GM13977 (cell line): ENCODE measurements at regions not wholly inside any gene's neighbourhood (a gene's known extent, or its start where the extent isn't known, plus 50 kb on each side); places are given as distances from the start of the nearest gene placed in this dataset.

Experiments used
- DNase-seq: peaks from one replicate; pipeline ENCODE4 v3.0.0; 2012; ENCODE audit warnings: low spot score
- CTCF ChIP-seq: IDR thresholded peaks from 2 replicates; pipeline ENCODE4 v1.5.1; 2012; ENCODE audit warnings: mild to moderate bottlenecking, control low read depth; ENCODE audit not compliant: insufficient read depth; ENCODE audit errors: extremely low read depth, missing control alignments
- in situ Hi-C: fragments of 300-500 bp; cut with MboI; formaldehyde crosslinking; loops from one replicate; pipeline ENCODE4 v1.12.0; 2022; ENCODE audit warnings: low sequenced_read_pairs, low pct_unique_long_range_greater_than_20kb, mixed read lengths, inconsistent platforms; ENCODE audit not compliant: unreplicated experiment

- in situ Hi-C loops, result no loop called here
- no peak for DNase-seq
- no peak for TF ChIP-seq CTCF
These were observed 229.9 kb downstream of the NR2F2 start for GRCh38 chr15:96560246-96560895.

- no peak for DNase-seq
- in situ Hi-C loops, result no loop called here
- TF ChIP-seq CTCF, result no peak
These were observed 231.1 kb downstream of the NR2F2 start for GRCh38 chr15:96561593-96561992.

- no peak for DNase-seq
- in situ Hi-C loops, result no loop called here
- TF ChIP-seq CTCF, result no peak
These were observed 234.0 kb downstream of the NR2F2 start for GRCh38 chr15:96564546-96564945.

GRCh38 chr15:96565266-96565665, 234.8 kb downstream of the NR2F2 start:
- TF ChIP-seq CTCF, result no peak
- DNase-seq, result no peak
- in situ Hi-C loops, result no loop called here

GRCh38 chr15:96574782-96575181, 244.3 kb downstream of the NR2F2 start:
- TF ChIP-seq CTCF, result no peak
- DNase-seq, result no peak
- in situ Hi-C loops, result no loop called here

GRCh38 chr15:96576596-96576995, 246.1 kb downstream of the NR2F2 start:
- no peak for DNase-seq
- no peak for TF ChIP-seq CTCF
- in situ Hi-C loops, result no loop called here
